Esophagus squamous epithelium (tissue), 4 donors: ENCODE measurements at regions not wholly inside any gene's neighbourhood (a gene's known extent, or its start where the extent isn't known, plus 50 kb on each side); places are given as distances from the start of the nearest gene placed in this dataset.

Experiments
- CTCF ChIP-seq, 6 experiments: fragments of 450-650 bp in 4 of 6; fragments of 200-600 bp in 2 of 6; sonication (generic) in 2 of 6; IDR thresholded peaks; one replicate each; pipeline ENCODE4 v1.5.1; 2016 to 2019; ENCODE audit warnings: antibody characterized with exemption in 6 of 6, mild to moderate bottlenecking in 4 of 6, moderate library complexity in 4 of 6
- POLR2A ChIP-seq, 4 donors: fragments of 450-650 bp; IDR thresholded peaks; one replicate each; pipeline ENCODE4 v1.6.1; 2017; ENCODE audit warnings: antibody characterized with exemption in 4 of 4, mild to moderate bottlenecking in 4 of 4, moderate library complexity in 3 of 4

- TF ChIP-seq CTCF (IDR thresholded peaks at IDR 0.05), result no peak
- no peak for TF ChIP-seq POLR2A (IDR thresholded peaks at IDR 0.05)
These were observed 2310.2 kb downstream of the LRRC4C start for GRCh38 chr11:39149214-39149613.
